22Rv1 (cell line): ENCODE measurements at regions not wholly inside any gene's neighbourhood (a gene's known extent, or its start where the extent isn't known, plus 50 kb on each side); places are given as distances from the start of the nearest gene placed in this dataset.

Experiments
- CTCF ChIP-seq: fragments of 450-650 bp; IDR thresholded peaks from 2 replicates; pipeline ENCODE4 v1.5.1; 2017; ENCODE audit warnings: mild to moderate bottlenecking
- ZFX ChIP-seq: fragments of 450-650 bp; IDR thresholded peaks from 2 replicates; pipeline ENCODE4 v1.6.1; 2017; ENCODE audit warnings: antibody characterized with exemption, borderline replicate concordance

- TF ChIP-seq CTCF (no peak), ZFX (no peak)
These were observed 800.2 kb upstream of the TENM3 start for GRCh38 chr4:181443021-181443420.
